HCT116 (cell line): ENCODE measurements at regions not wholly inside any gene's neighbourhood (a gene's known extent, or its start where the extent isn't known, plus 50 kb on each side); places are given as distances from the start of the nearest gene placed in this dataset.

Source experiments
- ATAC-seq: fragments of 200-7000 bp; cut with Tn5 transposase; 2 replicates; pipeline ENCODE4 v1.9.1; 2020; ENCODE audit warnings: mild to moderate bottlenecking, moderate library complexity
- BruUV-seq: library from RNA; stranded (reverse); fragments of 400-500 nt; replicated peaks from 2 replicates; lab custom pipeline; 2021; lab: Mats Ljungman, UMichigan
- CTCF ChIA-PET: fragments of 300-600 bp; sonication (Branson Sonifier 250); formaldehyde crosslinking; loops from one replicate; lab custom pipeline; 2021; ENCODE audit warnings: antibody characterized with exemption; lab: Charles Lee
- POLR2A ChIA-PET: fragments of 300-600, 350-600 bp; sonication (Branson Sonifier 250); formaldehyde crosslinking; loops from one replicate; lab custom pipeline; 2021; ENCODE audit warnings: antibody characterized with exemption; lab: Charles Lee
- RAD21 ChIA-PET, 2 experiments: fragments of 300-600 bp; sonication (Branson Sonifier 250); formaldehyde crosslinking; loops; one replicate each; lab custom pipeline; 2023; ENCODE audit warnings: low total read pairs in 2 of 2; ENCODE audit not compliant: uncharacterized antibody in 2 of 2, unreplicated experiment in 2 of 2, low non-redundant PET in 1 of 2; lab: Charles Lee
- DNase-seq: peaks from one replicate; pipeline ENCODE4 v3.0.0-alpha.2; 2010; ENCODE audit warnings: low read depth, low spot score
- H2AFZ ChIP-seq: fragments of 200-600 bp; shearing (Covaris generic), sonication (generic); 2 replicates; pipeline ENCODE4 v1.6.1; 2017; ENCODE audit warnings: low read depth, mixed run types, mixed read lengths, antibody characterized with exemption, low read length; ENCODE audit not compliant: poor library complexity, severe bottlenecking
- H3K27ac ChIP-seq: 2 replicates; pipeline ENCODE4 v1.5.1; 2012; ENCODE audit warnings: low read depth, low read length
- H3K27me3 ChIP-seq: fragments of 200-600 bp; sonication (generic); 2 replicates; pipeline ENCODE4 v1.6.1; 2016; ENCODE audit warnings: mixed run types, low read length, mixed read lengths; ENCODE audit not compliant: insufficient read depth
- H3K36me3 ChIP-seq, 2 experiments: fragments of 200-500 bp in 1 of 2; fragments of 200-600 bp in 1 of 2; sonication (Bioruptor generic) in 1 of 2; sonication (generic) in 1 of 2; 2 replicates each; pipeline versions ENCODE4 v1.5.1 to v1.6.1; 2014 to 2016; ENCODE audit warnings: low read length in 2 of 2, inconsistent platforms in 1 of 2, mixed read lengths in 1 of 2, mixed run types in 1 of 2; ENCODE audit not compliant: insufficient read depth in 2 of 2, control insufficient read depth in 1 of 2
- H3K4me1 ChIP-seq, 2 experiments: fragments of 200-600 bp in 1 of 2; sonication (generic) in 1 of 2; 2 replicates each; pipeline versions ENCODE4 v1.5.1 to v1.6.1; 2012 to 2017; ENCODE audit warnings: low read length in 2 of 2, inconsistent platforms in 1 of 2, mild to moderate bottlenecking in 1 of 2, mixed read lengths in 1 of 2, mixed run types in 1 of 2, moderate library complexity in 1 of 2; ENCODE audit not compliant: insufficient read depth in 2 of 2, control insufficient read depth in 1 of 2
- H3K4me2 ChIP-seq: fragments of 200-600 bp; sonication (generic); 2 replicates; pipeline ENCODE4 v1.6.1; 2017; ENCODE audit warnings: mixed run types, low read length, mixed read lengths
- H3K4me3 ChIP-seq, 2 experiments: fragments of 200-600 bp in 1 of 2; sonication (generic) in 1 of 2; replicated peaks in 1 of 2; 2 replicates each; pipeline ENCODE4 v1.5.1; 2011 to 2016; ENCODE audit warnings: low read length in 2 of 2, control low read depth in 1 of 2, low read depth in 1 of 2, mild to moderate bottlenecking in 1 of 2, mixed read lengths in 1 of 2, mixed run types in 1 of 2
- H3K79me2 ChIP-seq: fragments of 200-600 bp; sonication (generic); 2 replicates; pipeline ENCODE4 v1.6.1; 2017; ENCODE audit warnings: mild to moderate bottlenecking, mixed run types, low read length, moderate library complexity, mixed read lengths; ENCODE audit not compliant: insufficient read depth
- H3K9ac ChIP-seq: fragments of 200-600 bp; sonication (generic); 2 replicates; pipeline ENCODE4 v1.6.1; 2016; ENCODE audit warnings: low read length, mixed read lengths
- H3K9me2 ChIP-seq: fragments of 200-600 bp; sonication (generic), shearing (Covaris generic); 2 replicates; pipeline ENCODE4 v1.6.1; 2017; ENCODE audit warnings: mixed run types, mild to moderate bottlenecking, moderate library complexity; ENCODE audit not compliant: insufficient read depth
- H3K9me3 ChIP-seq, 2 experiments: fragments of 200-500 bp in 1 of 2; fragments of 200-600 bp in 1 of 2; sonication (Bioruptor generic) in 1 of 2; sonication (generic) in 1 of 2; 2 replicates each; pipeline ENCODE4 v1.6.1; 2014 to 2017; ENCODE audit warnings: low read length in 2 of 2, mixed read lengths in 2 of 2, inconsistent platforms in 1 of 2, low read depth in 1 of 2, mild to moderate bottlenecking in 1 of 2, mixed run types in 1 of 2, moderate library complexity in 1 of 2; ENCODE audit not compliant: control insufficient read depth in 1 of 2, insufficient read depth in 1 of 2
- H4K20me1 ChIP-seq: fragments of 200-600 bp; sonication (generic), shearing (Covaris generic); 2 replicates; pipeline ENCODE4 v1.6.1; 2017; ENCODE audit warnings: mixed run types, mild to moderate bottlenecking, moderate library complexity; ENCODE audit not compliant: insufficient read depth
- ATF3 ChIP-seq: IDR thresholded peaks from 2 replicates; pipeline ENCODE4 v1.6.1; 2012
- CEBPB ChIP-seq: IDR thresholded peaks from 2 replicates; pipeline ENCODE4 v1.6.1; 2012; ENCODE audit warnings: low read depth
- EGR1 ChIP-seq: IDR thresholded peaks from 2 replicates; pipeline ENCODE4 v1.6.1; 2012; ENCODE audit warnings: low read depth
- ELF1 ChIP-seq: IDR thresholded peaks from 2 replicates; pipeline ENCODE4 v1.6.1; 2012; ENCODE audit warnings: low read depth, borderline replicate concordance
- EZH2 ChIP-seq: fragments of 200-600 bp; sonication (generic); IDR thresholded peaks from 2 replicates; pipeline ENCODE4 v1.6.1; 2017; ENCODE audit warnings: antibody characterized with exemption, mixed run types
- EZH2phosphoT487 ChIP-seq: fragments of 200-600 bp; IDR thresholded peaks from 2 replicates; pipeline ENCODE4 v1.6.1; 2018; ENCODE audit warnings: antibody characterized with exemption, borderline replicate concordance
- FOSL1 ChIP-seq: IDR thresholded peaks from 2 replicates; pipeline ENCODE4 v1.6.1; 2012; ENCODE audit warnings: low read depth
- JUND ChIP-seq: IDR thresholded peaks from 2 replicates; pipeline ENCODE4 v1.6.1; 2012
- MAX ChIP-seq: IDR thresholded peaks from 2 replicates; pipeline ENCODE4 v1.6.1; 2012
- POLR2A ChIP-seq: IDR thresholded peaks from 2 replicates; pipeline ENCODE4 v1.7.0; 2011; ENCODE audit warnings: borderline replicate concordance; ENCODE audit not compliant: insufficient read depth, insufficient read length; ENCODE audit errors: extremely low read depth
- POLR2AphosphoS5 ChIP-seq: IDR thresholded peaks from 2 replicates; pipeline ENCODE4 v1.6.1; 2011; ENCODE audit warnings: mild to moderate bottlenecking, low read depth, low read length, moderate library complexity
- RAD21 ChIP-seq: IDR thresholded peaks from 2 replicates; pipeline ENCODE4 v1.6.1; 2012; ENCODE audit warnings: low read depth, mild to moderate bottlenecking
- SIN3A ChIP-seq: IDR thresholded peaks from 2 replicates; pipeline ENCODE4 v1.6.1; 2012; ENCODE audit warnings: low read depth
- SP1 ChIP-seq: IDR thresholded peaks from 2 replicates; pipeline ENCODE4 v1.6.1; 2012; ENCODE audit warnings: low read depth
- TCF7L2 ChIP-seq: IDR thresholded peaks from 2 replicates; pipeline ENCODE4 v1.7.0; 2011; ENCODE audit warnings: borderline replicate concordance, inconsistent platforms; ENCODE audit not compliant: insufficient read depth, insufficient read length; ENCODE audit errors: extremely low read depth
- YY1 ChIP-seq: IDR thresholded peaks from 2 replicates; pipeline ENCODE4 v1.6.1; 2011; ENCODE audit warnings: low read length, low read depth, moderate library complexity, mild to moderate bottlenecking; ENCODE audit not compliant: insufficient replicate concordance; ENCODE audit errors: extremely low read depth
- ZBTB33 ChIP-seq: IDR thresholded peaks from 2 replicates; pipeline ENCODE4 v1.6.1; 2011; ENCODE audit warnings: mild to moderate bottlenecking, low read length, moderate library complexity; ENCODE audit not compliant: insufficient replicate concordance; ENCODE audit errors: extremely low read depth
- ZNF274 ChIP-seq: fragments of 200-500 bp; sonication (Bioruptor generic); IDR thresholded peaks from 2 replicates; pipeline ENCODE4 v1.6.1; 2014; ENCODE audit warnings: mild to moderate bottlenecking, low read depth, low read length, inconsistent platforms
- intact Hi-C: fragments of 100-400 bp; cut with micrococcal nuclease; formaldehyde crosslinking; loops from 2 replicates; pipeline ENCODE4 v1.10.0; 2022

GRCh38 chr18:29160170-29160569 lies 983.2 kb upstream of the CDH2 start:
- no peak for DNase-seq
- no peak overlapping the region for H3K4me2 ChIP-seq
- H4K20me1 ChIP-seq, result no peaks in the 10 kb centered on the region
- ChIA-PET POLR2A (no interaction called here), RAD21 (no interaction called here), CTCF (no interaction called here)
- peaks cover 30 to 65% of the 10 kb centered on the region in 2 experiments for H3K4me1 ChIP-seq
- TF ChIP-seq EZH2phosphoT487, result no peak
- TF ChIP-seq SIN3A, result no peak
- no peak for TF ChIP-seq ATF3
- no peak for TF ChIP-seq YY1
- no peak for TF ChIP-seq TCF7L2
- no peak for TF ChIP-seq POLR2A
- no peak for TF ChIP-seq SP1
- no peak for TF ChIP-seq EZH2
- no peak for TF ChIP-seq FOSL1
- no peak for TF ChIP-seq JUND
- TF ChIP-seq MAX, result no peak
- no peak for TF ChIP-seq RAD21
- no peak for TF ChIP-seq ZNF274
- no peak for TF ChIP-seq ZBTB33
- TF ChIP-seq POLR2AphosphoS5, result no peak
- no peak for TF ChIP-seq ELF1
- TF ChIP-seq CEBPB, result no peak
- no peak for TF ChIP-seq EGR1
- H3K27ac ChIP-seq, result no peak overlapping the region
- H3K4me3 ChIP-seq, result no peak overlapping the region
- H3K9me2 ChIP-seq, result no peaks in the 10 kb centered on the region
- intact Hi-C loops, result no loop called here
- no peaks in the 10 kb centered on the region for H3K79me2 ChIP-seq
- H3K9me3 ChIP-seq, result no peaks in the 10 kb centered on the region
- ATAC-seq, result no peak
- no peaks in the 10 kb centered on the region for H3K36me3 ChIP-seq
- no peak overlapping the region for H2AFZ ChIP-seq
- no peak overlapping the region for H3K9ac ChIP-seq
- no TSS peak for BruUV-seq
- H3K27me3 ChIP-seq, result no peaks in the 10 kb centered on the region
